Fibroblast of lung (primary cell): ENCODE measurements at regions not wholly inside any gene's neighbourhood (a gene's known extent, or its start where the extent isn't known, plus 50 kb on each side); places are given as distances from the start of the nearest gene placed in this dataset.
"Not testable (repeated sequence)": the region's sequence is repeated elsewhere in the genome, so short reads cannot be mapped to it uniquely, and the experiment has no call there.

Source experiments
- CTCF ChIP-seq, 2 donors: IDR thresholded peaks in 1 of 2; conservative IDR thresholded peaks in 1 of 2; 1 replicate in 1 of 2; 2 replicates in 1 of 2; pipeline ENCODE4 v1.5.1; 2011 to 2012; ENCODE audit warnings: low read length in 2 of 2, control low read depth in 1 of 2, inconsistent platforms in 1 of 2, low read depth in 1 of 2, mild to moderate bottlenecking in 1 of 2
- EZH2 ChIP-seq: IDR thresholded peaks from 2 replicates; pipeline ENCODE4 v1.5.1; 2012; ENCODE audit warnings: low read length, control low read depth, mild to moderate bottlenecking; ENCODE audit errors: missing control alignments

GRCh38 chr5:53305316-53305715 is 175.1 kb upstream of the FST start:
- TF ChIP-seq CTCF (conservative IDR thresholded peaks at IDR 0.05 in 1 of 2, IDR thresholded peaks at IDR 0.05 in 1 of 2; ENCODE audit: low read depth in 1 of 2, low read length in 2 of 2); EZH2: not testable (repeated sequence)
